ENCODE measurements at regions not wholly inside any gene's neighbourhood (a gene's known extent, or its start where the extent isn't known, plus 50 kb on each side); places are given as distances from the start of the nearest gene placed in this dataset.

- intact Hi-C loops (cut with micrococcal nuclease): no loop called here
- no peaks in the 10 kb centered on the region for H3K4me1 Mint-ChIP-seq (ENCODE audit: insufficient read depth, unreplicated experiment)
- BruUV-seq (replicated peaks): no TSS peak
- TF ChIP-seq CTCF (IDR thresholded peaks at IDR 0.05; ENCODE audit: unreplicated experiment): no peak
- no peaks in the 10 kb centered on the region for H3K36me3 Mint-ChIP-seq (ENCODE audit: insufficient read depth, unreplicated experiment)
- no peak for DNase-seq (ENCODE audit: unreplicated experiment)
- H3K27ac Mint-ChIP-seq (ENCODE audit: low read depth, unreplicated experiment): no peak overlapping the region
- POLR2A ChIA-PET: interaction anchor here (1.6 kb wide), 1 partner anchor 11 kb away, joined by 4 read pairs; no protein-coding TSS in a partner anchor
- H3K27me3 Mint-ChIP-seq (ENCODE audit: insufficient read depth, unreplicated experiment): peaks cover 11% of the 10 kb centered on the region
- CTCF ChIA-PET: interaction anchor here (0.8 kb wide), 1 partner anchor 46 kb away, joined by 3 read pairs; no protein-coding TSS in a partner anchor
- no peaks in the 10 kb centered on the region for H3K9me3 Mint-ChIP-seq (ENCODE audit: unreplicated experiment)
- H3K4me3 Mint-ChIP-seq (ENCODE audit: unreplicated experiment): no peak overlapping the region
Measured at GRCh38 chr10:91135113-91135512, 85.3 kb upstream of the PCGF5 start.

- peaks cover 3% of the 10 kb centered on the region for H3K4me1 Mint-ChIP-seq (ENCODE audit: insufficient read depth, unreplicated experiment)
- intact Hi-C loops (cut with micrococcal nuclease): no loop called here
- H3K9me3 Mint-ChIP-seq (ENCODE audit: unreplicated experiment): no peaks in the 10 kb centered on the region
- no peaks in the 10 kb centered on the region for H3K36me3 Mint-ChIP-seq (ENCODE audit: insufficient read depth, unreplicated experiment)
- H3K27me3 Mint-ChIP-seq (ENCODE audit: insufficient read depth, unreplicated experiment): peaks cover 11% of the 10 kb centered on the region
- H3K4me3 Mint-ChIP-seq (ENCODE audit: unreplicated experiment): no peak overlapping the region
- ChIA-PET CTCF (interaction anchor here (0.7 kb wide), 2 partner anchors 49 to 83 kb away, joined by 3 to 4 read pairs; no protein-coding TSS in a partner anchor), POLR2A (no interaction called here)
- no TSS peak for BruUV-seq (replicated peaks)
- DNase-seq (ENCODE audit: unreplicated experiment): no peak
- no peak for TF ChIP-seq CTCF (IDR thresholded peaks at IDR 0.05; ENCODE audit: unreplicated experiment)
- H3K27ac Mint-ChIP-seq (ENCODE audit: low read depth, unreplicated experiment): no peak overlapping the region
Measured at GRCh38 chr10:91137011-91137643, 83.3 kb upstream of the PCGF5 start.

- H3K27me3 Mint-ChIP-seq (ENCODE audit: insufficient read depth, unreplicated experiment): peaks cover 11% of the 10 kb centered on the region
- H3K4me3 Mint-ChIP-seq (ENCODE audit: unreplicated experiment): no peak overlapping the region
- no peak for TF ChIP-seq CTCF (IDR thresholded peaks at IDR 0.05; ENCODE audit: unreplicated experiment)
- no TSS peak for BruUV-seq (replicated peaks)
- intact Hi-C loops (cut with micrococcal nuclease): no loop called here
- peaks cover 4% of the 10 kb centered on the region for H3K4me1 Mint-ChIP-seq (ENCODE audit: insufficient read depth, unreplicated experiment)
- no peak for DNase-seq (ENCODE audit: unreplicated experiment)
- no peaks in the 10 kb centered on the region for H3K9me3 Mint-ChIP-seq (ENCODE audit: unreplicated experiment)
- ChIA-PET POLR2A (no interaction called here), CTCF (interaction anchor here (0.7 kb wide), 2 partner anchors 50 to 82 kb away, joined by 3 to 4 read pairs; no protein-coding TSS in a partner anchor)
- H3K36me3 Mint-ChIP-seq (ENCODE audit: insufficient read depth, unreplicated experiment): no peaks in the 10 kb centered on the region
- no peak overlapping the region for H3K27ac Mint-ChIP-seq (ENCODE audit: low read depth, unreplicated experiment)
Measured at GRCh38 chr10:91137822-91138221, 82.6 kb upstream of the PCGF5 start.

- no peaks in the 10 kb centered on the region for H3K27me3 Mint-ChIP-seq (ENCODE audit: insufficient read depth, unreplicated experiment)
- H3K36me3 Mint-ChIP-seq (ENCODE audit: insufficient read depth, unreplicated experiment): no peaks in the 10 kb centered on the region
- ChIA-PET POLR2A (interaction anchor here (0.6 kb wide), 1 partner anchor 9 kb away, joined by 3 read pairs; no protein-coding TSS in a partner anchor), CTCF (interaction anchor here (0.6 to 0.7 kb wide), 3 partner anchors 21 to 495 kb away, joined by 3 to 4 read pairs (median 3); no protein-coding TSS in a partner anchor)
- BruUV-seq (replicated peaks): no TSS peak
- H3K4me1 Mint-ChIP-seq (ENCODE audit: insufficient read depth, unreplicated experiment): peaks cover 4% of the 10 kb centered on the region
- TF ChIP-seq CTCF (IDR thresholded peaks at IDR 0.05; ENCODE audit: unreplicated experiment): no peak
- intact Hi-C loops (cut with micrococcal nuclease): no loop called here
- H3K4me3 Mint-ChIP-seq (ENCODE audit: unreplicated experiment): no peak overlapping the region
- no peaks in the 10 kb centered on the region for H3K9me3 Mint-ChIP-seq (ENCODE audit: unreplicated experiment)
- no peak overlapping the region for H3K27ac Mint-ChIP-seq (ENCODE audit: low read depth, unreplicated experiment)
- no peak for DNase-seq (ENCODE audit: unreplicated experiment)
Measured at GRCh38 chr10:91140995-91141549, 79.4 kb upstream of the PCGF5 start.

Data from MCF 10A (cell line).